Mesothelial cell of epicardium (in vitro differentiated cells): ENCODE measurements at regions not wholly inside any gene's neighbourhood (a gene's known extent, or its start where the extent isn't known, plus 50 kb on each side); places are given as distances from the start of the nearest gene placed in this dataset.

Experiments
- DNase-seq, 2 experiments: peaks; one replicate each; pipeline ENCODE4 v3.0.0; 2021; ENCODE audit warnings: low spot score in 2 of 2; ENCODE audit not compliant: unreplicated experiment in 2 of 2
- H3K27ac Mint-ChIP-seq: 2 replicates; pipeline ENCODE4 v1.8.0; 2021; ENCODE audit warnings: mixed read lengths
- H3K27me3 Mint-ChIP-seq: 2 replicates; pipeline ENCODE4 v1.8.0; 2021; ENCODE audit warnings: low read depth, mixed read lengths
- H3K36me3 Mint-ChIP-seq: 2 replicates; pipeline ENCODE4 v1.8.0; 2021; ENCODE audit warnings: mixed read lengths
- H3K4me1 Mint-ChIP-seq: 2 replicates; pipeline ENCODE4 v1.8.0; 2021; ENCODE audit warnings: mixed read lengths
- H3K4me3 Mint-ChIP-seq: 2 replicates; pipeline ENCODE4 v1.8.0; 2021; ENCODE audit warnings: mild to moderate bottlenecking, moderate library complexity, mixed read lengths
- H3K9me3 Mint-ChIP-seq: 2 replicates; pipeline ENCODE4 v1.8.0; 2021; ENCODE audit warnings: mixed read lengths
- TF ChIP-seq, protein P1 (sequence below): fragments of 200-600 bp; sonication (generic); IDR thresholded peaks from one replicate; pipeline ENCODE4 v1.5.0; 2021; ENCODE audit warnings: antibody characterized with exemption; ENCODE audit not compliant: unreplicated experiment

DNA sequence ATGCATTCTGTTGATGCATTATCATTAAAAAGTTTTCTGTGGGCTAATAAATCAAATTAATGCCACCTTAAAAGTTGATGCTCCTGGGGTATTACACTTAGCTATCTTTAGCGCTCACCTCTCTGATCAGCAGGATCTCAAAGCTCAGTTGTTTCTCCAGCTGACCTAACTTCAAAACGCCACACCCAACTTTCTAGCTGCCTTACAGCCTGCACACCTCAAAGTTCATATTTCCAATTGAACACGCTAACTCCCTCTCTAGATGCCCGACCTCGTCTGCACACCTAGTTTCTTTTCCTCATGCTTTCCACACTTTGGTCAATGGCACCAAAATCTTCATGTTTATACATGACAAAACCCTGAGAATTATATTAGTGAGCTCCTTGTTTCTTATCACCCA lies 98.2 kb upstream of the AGTR1 start:
- Mint-ChIP-seq H3K27me3 (peaks cover 3% of the 10 kb centered on the region), H3K36me3 (no peaks in the 10 kb centered on the region), H3K9me3 (no peaks in the 10 kb centered on the region), H3K4me1 (peaks cover 8% of the 10 kb centered on the region), H3K4me3 (no peak overlapping the region), H3K27ac (no peak overlapping the region)
- no peak for DNase-seq
- TF ChIP-seq, protein P1, sequence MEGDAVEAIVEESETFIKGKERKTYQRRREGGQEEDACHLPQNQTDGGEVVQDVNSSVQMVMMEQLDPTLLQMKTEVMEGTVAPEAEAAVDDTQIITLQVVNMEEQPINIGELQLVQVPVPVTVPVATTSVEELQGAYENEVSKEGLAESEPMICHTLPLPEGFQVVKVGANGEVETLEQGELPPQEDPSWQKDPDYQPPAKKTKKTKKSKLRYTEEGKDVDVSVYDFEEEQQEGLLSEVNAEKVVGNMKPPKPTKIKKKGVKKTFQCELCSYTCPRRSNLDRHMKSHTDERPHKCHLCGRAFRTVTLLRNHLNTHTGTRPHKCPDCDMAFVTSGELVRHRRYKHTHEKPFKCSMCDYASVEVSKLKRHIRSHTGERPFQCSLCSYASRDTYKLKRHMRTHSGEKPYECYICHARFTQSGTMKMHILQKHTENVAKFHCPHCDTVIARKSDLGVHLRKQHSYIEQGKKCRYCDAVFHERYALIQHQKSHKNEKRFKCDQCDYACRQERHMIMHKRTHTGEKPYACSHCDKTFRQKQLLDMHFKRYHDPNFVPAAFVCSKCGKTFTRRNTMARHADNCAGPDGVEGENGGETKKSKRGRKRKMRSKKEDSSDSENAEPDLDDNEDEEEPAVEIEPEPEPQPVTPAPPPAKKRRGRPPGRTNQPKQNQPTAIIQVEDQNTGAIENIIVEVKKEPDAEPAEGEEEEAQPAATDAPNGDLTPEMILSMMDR: no peak

DNA sequence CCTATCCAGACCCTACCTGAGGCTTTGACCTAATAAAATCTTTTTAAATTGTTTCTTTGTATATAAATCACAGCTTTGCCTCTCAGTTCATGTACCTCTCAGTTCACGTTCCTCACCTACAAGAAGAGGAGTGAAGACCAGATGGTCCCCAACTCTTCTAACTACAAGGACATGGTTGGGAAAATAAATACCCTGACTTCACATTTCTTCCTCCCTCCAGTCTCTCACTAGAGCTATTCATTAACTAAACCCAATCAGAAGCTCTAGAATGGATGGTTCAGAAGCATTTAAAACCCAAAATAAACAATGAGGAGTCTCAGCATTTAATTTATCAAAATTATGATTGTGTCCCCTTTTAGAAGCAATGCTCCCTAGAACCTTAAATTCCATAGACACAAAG lies 97.3 kb upstream of the AGTR1 start:
- H3K27ac Mint-ChIP-seq: no peak overlapping the region
- H3K36me3 Mint-ChIP-seq: no peaks in the 10 kb centered on the region
- no peak for DNase-seq
- peaks cover 3% of the 10 kb centered on the region for H3K27me3 Mint-ChIP-seq
- H3K4me3 Mint-ChIP-seq: no peak overlapping the region
- peaks cover 8% of the 10 kb centered on the region for H3K4me1 Mint-ChIP-seq
- TF ChIP-seq, protein P1: no peak
- H3K9me3 Mint-ChIP-seq: no peaks in the 10 kb centered on the region

DNA sequence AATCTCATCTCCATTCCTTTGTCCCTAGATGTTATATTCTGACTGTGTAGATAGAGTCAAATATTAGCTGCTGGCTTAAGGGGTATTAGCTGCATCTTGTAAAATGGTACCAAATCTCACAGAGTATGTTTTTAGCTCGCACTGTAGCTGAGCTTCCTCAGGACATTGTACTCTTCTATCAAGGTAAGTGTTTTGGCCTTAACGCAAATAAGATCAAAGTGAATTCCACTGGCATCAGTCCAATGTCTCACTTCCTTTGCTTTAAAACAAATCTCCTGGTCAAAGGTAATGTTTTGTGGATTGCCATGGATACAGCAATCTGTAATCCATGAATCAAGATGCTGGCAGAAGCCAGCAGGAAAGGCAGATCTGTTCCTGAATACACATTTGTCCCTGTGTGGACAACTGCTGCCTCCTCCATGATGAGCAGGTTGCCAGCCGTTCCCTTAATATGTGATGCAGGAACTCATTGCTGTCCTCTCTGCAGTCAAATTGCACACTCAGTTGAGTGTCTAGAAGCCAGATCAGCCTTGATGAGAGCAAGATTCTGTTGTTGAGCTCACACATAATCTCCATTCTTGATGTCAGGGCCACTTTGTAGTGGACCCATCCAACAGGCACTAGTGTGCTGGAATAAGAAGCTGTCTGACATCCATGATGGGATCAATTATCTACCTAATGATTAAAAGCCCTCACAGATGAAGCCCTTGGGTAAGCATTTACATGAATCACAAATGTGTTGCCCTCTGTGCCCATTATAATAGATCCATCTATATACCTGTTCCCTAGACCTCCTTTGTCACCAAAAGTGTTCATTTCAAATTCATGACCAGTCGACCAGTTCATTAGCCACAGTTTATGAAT lies 96.6 kb upstream of the AGTR1 start:
- Mint-ChIP-seq H3K27me3 (peaks cover 3% of the 10 kb centered on the region), H3K9me3 (no peaks in the 10 kb centered on the region), H3K4me1 (peaks cover 8% of the 10 kb centered on the region), H3K4me3 (no peak overlapping the region), H3K36me3 (no peaks in the 10 kb centered on the region), H3K27ac (no peak overlapping the region)
- TF ChIP-seq, protein P1: no peak
- DNase-seq: no peak

DNA sequence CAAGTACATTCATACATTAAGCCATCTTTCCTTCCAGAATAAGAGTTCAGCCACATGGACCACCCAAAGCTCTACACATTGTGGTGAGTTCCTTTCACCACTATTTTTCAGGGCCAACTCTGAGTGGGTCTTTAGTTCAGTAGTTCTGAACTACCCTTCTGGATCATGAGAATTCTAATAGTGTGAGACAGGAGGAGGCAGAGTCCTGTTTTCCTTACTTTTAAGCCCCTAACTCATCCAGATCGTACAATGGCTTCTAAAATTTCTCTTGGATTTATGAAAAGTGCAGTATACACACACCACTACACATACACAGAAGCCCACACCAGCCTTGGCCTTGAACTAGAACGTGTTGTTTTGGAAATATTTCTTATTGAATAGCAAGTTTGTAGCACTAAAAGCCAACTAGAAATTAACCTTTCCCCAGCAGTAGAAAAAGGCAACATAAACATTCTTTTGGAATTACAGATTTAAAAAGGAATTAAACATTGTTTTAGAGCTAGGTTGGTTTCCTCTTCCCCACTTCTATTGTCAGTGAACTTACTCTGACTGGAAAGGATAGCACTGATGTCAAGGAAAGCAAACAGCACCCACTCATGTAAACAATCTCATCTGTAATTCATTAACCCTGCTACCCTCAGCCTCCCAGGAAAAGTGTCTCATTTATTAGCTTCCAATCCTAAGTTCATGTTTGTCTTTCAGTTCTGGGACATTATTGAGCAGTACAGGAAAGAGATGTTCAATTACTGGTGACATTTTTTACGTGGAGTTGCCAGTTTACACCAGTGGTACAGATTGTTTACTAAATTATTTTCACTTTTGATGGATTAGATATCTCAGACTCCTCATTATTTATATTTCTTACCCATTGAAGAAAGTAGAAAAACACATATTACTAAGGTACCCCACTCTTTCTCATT lies 95.7 kb upstream of the AGTR1 start:
- no peaks in the 10 kb centered on the region for H3K36me3 Mint-ChIP-seq
- H3K27me3 Mint-ChIP-seq: peaks cover 3% of the 10 kb centered on the region
- H3K4me1 Mint-ChIP-seq: peaks cover 8% of the 10 kb centered on the region
- TF ChIP-seq, protein P1: no peak
- H3K4me3 Mint-ChIP-seq: no peak overlapping the region
- DNase-seq: no peak
- H3K27ac Mint-ChIP-seq: no peak overlapping the region
- no peaks in the 10 kb centered on the region for H3K9me3 Mint-ChIP-seq

DNA sequence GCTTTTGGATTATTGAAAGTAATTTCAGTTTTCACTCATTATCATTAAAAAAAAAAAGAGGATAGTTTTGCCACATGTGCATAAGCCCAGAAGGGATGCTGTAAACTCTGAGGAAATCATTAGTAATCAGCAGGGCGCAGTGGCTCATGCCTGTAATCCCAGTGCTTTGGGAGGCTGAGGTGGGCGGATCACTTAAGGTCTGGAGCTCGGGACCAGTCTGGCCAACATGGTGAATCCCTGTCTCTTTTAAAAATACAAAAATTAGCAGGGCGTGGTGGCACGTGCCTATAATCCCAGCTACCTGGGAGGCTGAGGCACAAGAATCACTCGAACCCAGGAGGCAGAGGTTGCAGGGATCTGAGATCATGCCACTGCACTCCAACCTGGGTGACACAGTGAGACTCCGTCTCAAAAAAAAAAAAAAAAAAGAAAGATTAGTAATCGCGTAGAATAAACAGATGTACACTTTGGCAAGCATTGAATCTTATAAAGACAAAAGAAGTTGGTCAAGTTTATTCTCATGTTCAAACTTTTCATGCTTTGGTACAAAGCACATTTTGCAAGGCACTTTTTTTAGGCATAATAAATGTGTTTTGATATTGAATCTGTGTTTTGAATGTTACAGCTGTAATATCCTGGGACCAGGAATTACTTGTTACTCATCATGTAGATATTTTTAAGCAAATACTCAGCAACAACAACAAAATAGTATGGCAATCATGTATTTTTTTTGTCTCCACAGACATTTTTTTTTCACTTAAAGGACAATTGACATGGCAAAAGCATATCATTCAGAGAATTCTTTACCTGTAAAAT lies 93.2 kb upstream of the AGTR1 start:
- no peak overlapping the region for H3K4me3 Mint-ChIP-seq
- no peaks in the 10 kb centered on the region for H3K9me3 Mint-ChIP-seq
- H3K36me3 Mint-ChIP-seq: no peaks in the 10 kb centered on the region
- no peak for DNase-seq
- H3K27ac Mint-ChIP-seq: no peak overlapping the region
- H3K4me1 Mint-ChIP-seq: peaks cover 8% of the 10 kb centered on the region
- TF ChIP-seq, protein P1: no peak
- H3K27me3 Mint-ChIP-seq: peaks cover 6% of the 10 kb centered on the region
